LNCAP (cell line): ENCODE measurements at regions not wholly inside any gene's neighbourhood (a gene's known extent, or its start where the extent isn't known, plus 50 kb on each side); places are given as distances from the start of the nearest gene placed in this dataset.

Source experiments
- TF ChIP-seq, protein P1 (sequence below): fragments of 450-650 bp; IDR thresholded peaks from 2 replicates; pipeline ENCODE4 v1.5.1; 2017; ENCODE audit warnings: mild to moderate bottlenecking

DNA sequence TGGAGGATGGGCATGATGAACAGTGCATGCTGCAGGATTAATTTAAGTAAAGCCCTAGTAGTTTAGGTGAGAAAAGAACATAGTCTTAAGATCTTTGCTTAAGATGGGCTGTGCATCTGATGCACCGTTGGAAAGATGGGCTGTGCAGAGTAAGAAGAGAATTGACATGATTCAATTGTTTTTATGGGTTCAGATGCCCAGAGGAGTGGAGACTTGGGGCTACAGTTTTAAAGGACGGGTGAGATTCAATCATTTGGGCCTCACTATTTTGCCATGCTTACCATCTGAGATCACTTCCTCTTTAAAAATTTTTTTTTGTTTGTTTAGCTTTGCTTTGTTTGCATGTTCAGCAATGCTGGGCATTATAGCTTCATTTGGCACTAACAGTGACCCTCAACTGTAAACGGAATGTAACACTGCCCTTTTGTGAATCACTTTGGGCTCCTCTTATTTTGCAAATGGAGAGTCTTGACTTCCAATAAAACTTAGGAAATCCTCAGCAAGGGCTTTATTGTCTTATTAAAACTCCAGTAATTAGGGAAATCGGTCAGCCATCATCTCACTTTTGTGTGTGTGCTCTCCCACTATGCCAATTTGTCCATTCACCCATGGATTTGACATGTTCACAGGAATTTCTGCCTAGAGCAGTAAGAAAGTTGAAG is 216.1 kb upstream of the TLL1 start:
- TF ChIP-seq, protein P1, sequence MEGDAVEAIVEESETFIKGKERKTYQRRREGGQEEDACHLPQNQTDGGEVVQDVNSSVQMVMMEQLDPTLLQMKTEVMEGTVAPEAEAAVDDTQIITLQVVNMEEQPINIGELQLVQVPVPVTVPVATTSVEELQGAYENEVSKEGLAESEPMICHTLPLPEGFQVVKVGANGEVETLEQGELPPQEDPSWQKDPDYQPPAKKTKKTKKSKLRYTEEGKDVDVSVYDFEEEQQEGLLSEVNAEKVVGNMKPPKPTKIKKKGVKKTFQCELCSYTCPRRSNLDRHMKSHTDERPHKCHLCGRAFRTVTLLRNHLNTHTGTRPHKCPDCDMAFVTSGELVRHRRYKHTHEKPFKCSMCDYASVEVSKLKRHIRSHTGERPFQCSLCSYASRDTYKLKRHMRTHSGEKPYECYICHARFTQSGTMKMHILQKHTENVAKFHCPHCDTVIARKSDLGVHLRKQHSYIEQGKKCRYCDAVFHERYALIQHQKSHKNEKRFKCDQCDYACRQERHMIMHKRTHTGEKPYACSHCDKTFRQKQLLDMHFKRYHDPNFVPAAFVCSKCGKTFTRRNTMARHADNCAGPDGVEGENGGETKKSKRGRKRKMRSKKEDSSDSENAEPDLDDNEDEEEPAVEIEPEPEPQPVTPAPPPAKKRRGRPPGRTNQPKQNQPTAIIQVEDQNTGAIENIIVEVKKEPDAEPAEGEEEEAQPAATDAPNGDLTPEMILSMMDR: no peak

- TF ChIP-seq, protein P1: no peak
These were observed 210.7 kb upstream of the TLL1 start for GRCh38 chr4:165662341-165662740.

GRCh38 chr4:165663411-165663810 is 209.6 kb upstream of the TLL1 start:
- TF ChIP-seq, protein P1: no peak

DNA sequence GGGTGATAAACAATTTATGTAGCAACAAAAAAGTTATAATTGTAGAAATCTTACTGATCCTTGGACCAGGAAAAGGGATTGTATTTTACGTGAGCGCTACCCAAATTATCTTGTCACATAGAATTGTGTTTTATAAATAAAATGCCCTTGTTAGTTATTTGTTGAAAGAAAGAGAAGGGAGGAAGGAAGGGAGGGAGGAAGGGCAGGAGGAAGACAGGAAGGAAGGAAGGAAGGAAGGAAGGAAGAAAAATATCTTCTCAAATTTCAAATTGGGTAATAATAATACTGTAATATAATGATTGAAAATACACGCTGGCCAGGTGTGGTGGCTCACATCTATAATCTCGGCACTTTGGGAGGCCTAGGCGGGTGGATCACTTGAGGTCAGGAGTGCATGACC is 206.2 kb upstream of the TLL1 start:
- TF ChIP-seq, protein P1: no peak

DNA sequence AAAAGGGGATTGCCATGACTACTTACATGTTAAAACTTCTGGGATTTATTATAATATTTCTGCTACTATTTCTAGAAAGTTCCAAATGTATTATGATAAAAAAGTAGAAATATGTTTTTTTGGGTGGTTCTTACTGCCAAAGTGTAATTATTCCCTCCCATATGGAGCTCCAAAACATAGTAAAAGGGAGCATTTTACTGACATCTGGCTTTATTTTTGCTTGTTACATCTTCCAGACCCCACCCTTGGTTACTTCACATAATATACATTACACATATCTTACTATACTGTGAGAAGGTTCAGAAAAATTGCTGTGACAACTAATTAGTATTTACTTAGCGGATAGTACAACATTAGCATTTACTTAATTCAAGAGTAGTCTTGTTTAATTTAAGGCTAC is 205.1 kb upstream of the TLL1 start:
- TF ChIP-seq, protein P1: no peak

DNA sequence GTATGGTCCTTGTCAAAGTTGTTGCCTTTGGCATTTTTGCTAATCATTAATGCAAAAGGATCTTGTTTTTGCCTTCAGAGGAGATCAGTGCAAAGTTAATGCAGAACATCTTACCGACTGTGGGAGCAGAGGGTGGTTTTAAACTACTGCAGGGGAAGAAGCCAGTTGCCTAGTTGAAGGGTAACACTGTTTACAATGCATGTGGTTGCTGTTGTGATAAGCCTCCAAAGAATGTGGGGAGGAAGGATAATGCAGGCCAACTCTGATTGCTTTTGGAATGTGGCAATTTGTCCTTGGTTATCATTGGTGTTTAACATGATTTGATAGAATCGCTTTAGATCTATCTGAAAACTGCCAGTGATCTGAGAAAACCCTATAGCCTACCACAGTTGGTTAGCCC is 204.3 kb upstream of the TLL1 start:
- TF ChIP-seq, protein P1: no peak

- TF ChIP-seq, protein P1: no peak
These were observed 196.0 kb upstream of the TLL1 start for GRCh38 chr4:165677081-165677480.
